Activated naive CD8-positive, alpha-beta T cell treated with anti-CD3 and anti-CD28 coated beads for 36 hours (primary cell): ENCODE measurements at regions not wholly inside any gene's neighbourhood (a gene's known extent, or its start where the extent isn't known, plus 50 kb on each side); places are given as distances from the start of the nearest gene placed in this dataset.

Experiments used
- DNase-seq: peaks from one replicate; pipeline ENCODE4 v3.0.0; 2021
- H3K27ac Mint-ChIP-seq: one replicate; pipeline ENCODE4 v1.8.0; 2022; ENCODE audit warnings: mild to moderate bottlenecking, moderate library complexity, mixed read lengths
- H3K27me3 Mint-ChIP-seq: one replicate; pipeline ENCODE4 v1.8.0; 2022; ENCODE audit warnings: mild to moderate bottlenecking, mixed read lengths
- H3K36me3 Mint-ChIP-seq: one replicate; pipeline ENCODE4 v1.8.0; 2021; ENCODE audit warnings: mild to moderate bottlenecking, mixed read lengths
- H3K4me1 Mint-ChIP-seq: one replicate; pipeline ENCODE4 v1.8.0; 2021; ENCODE audit warnings: mixed read lengths
- H3K4me3 Mint-ChIP-seq: one replicate; pipeline ENCODE4 v1.8.0; 2022; ENCODE audit warnings: mild to moderate bottlenecking, moderate library complexity, mixed read lengths
- H3K9me3 Mint-ChIP-seq: one replicate; pipeline ENCODE4 v1.8.0; 2022; ENCODE audit warnings: mixed read lengths

GRCh38 chr10:111774486-111774885 is 409.1 kb downstream of the GPAM start:
- DNase-seq: no peak

GRCh38 chr10:111784436-111784835 is 399.1 kb downstream of the GPAM start:
- no peak overlapping the region for H3K4me3 Mint-ChIP-seq
- DNase-seq: no peak
- no peaks in the 10 kb centered on the region for H3K4me1 Mint-ChIP-seq
- H3K27ac Mint-ChIP-seq: no peak overlapping the region
- H3K9me3 Mint-ChIP-seq: no peaks in the 10 kb centered on the region
- H3K36me3 Mint-ChIP-seq: no peaks in the 10 kb centered on the region
- peaks cover 6% of the 10 kb centered on the region for H3K27me3 Mint-ChIP-seq

More at GRCh38 chr10:111774486-111774885, 409.1 kb downstream of the GPAM start:
- no peak overlapping the region for H3K4me3 Mint-ChIP-seq
- no peaks in the 10 kb centered on the region for H3K4me1 Mint-ChIP-seq
- H3K36me3 Mint-ChIP-seq: peaks cover 2% of the 10 kb centered on the region
- H3K27ac Mint-ChIP-seq: no peak overlapping the region
- peaks cover 6% of the 10 kb centered on the region for H3K27me3 Mint-ChIP-seq
- peaks cover 3% of the 10 kb centered on the region for H3K9me3 Mint-ChIP-seq

GRCh38 chr10:111784946-111785465 is 398.6 kb downstream of the GPAM start:
- no peaks in the 10 kb centered on the region for H3K9me3 Mint-ChIP-seq
- no peaks in the 10 kb centered on the region for H3K4me1 Mint-ChIP-seq
- no peak for DNase-seq
- no peak overlapping the region for H3K4me3 Mint-ChIP-seq
- H3K27ac Mint-ChIP-seq: no peak overlapping the region
- H3K36me3 Mint-ChIP-seq: no peaks in the 10 kb centered on the region
- peaks cover 6% of the 10 kb centered on the region for H3K27me3 Mint-ChIP-seq

GRCh38 chr10:111785921-111786320 is 397.6 kb downstream of the GPAM start:
- no peak overlapping the region for H3K4me3 Mint-ChIP-seq
- no peak for DNase-seq
- H3K4me1 Mint-ChIP-seq: no peaks in the 10 kb centered on the region
- no peaks in the 10 kb centered on the region for H3K9me3 Mint-ChIP-seq
- no peak overlapping the region for H3K27ac Mint-ChIP-seq
- H3K36me3 Mint-ChIP-seq: no peaks in the 10 kb centered on the region
- peaks cover 6% of the 10 kb centered on the region for H3K27me3 Mint-ChIP-seq

GRCh38 chr10:111789821-111790220 is 393.7 kb downstream of the GPAM start:
- Mint-ChIP-seq H3K4me3 (no peak overlapping the region), H3K27me3 (peaks cover 6% of the 10 kb centered on the region), H3K4me1 (no peaks in the 10 kb centered on the region), H3K27ac (no peak overlapping the region), H3K36me3 (no peaks in the 10 kb centered on the region), H3K9me3 (no peaks in the 10 kb centered on the region)
- DNase-seq: no peak

- no peak for DNase-seq
- H3K9me3 Mint-ChIP-seq: no peaks in the 10 kb centered on the region
- H3K27me3 Mint-ChIP-seq: no peaks in the 10 kb centered on the region
- no peaks in the 10 kb centered on the region for H3K36me3 Mint-ChIP-seq
- no peaks in the 10 kb centered on the region for H3K4me1 Mint-ChIP-seq
- no peak overlapping the region for H3K27ac Mint-ChIP-seq
- H3K4me3 Mint-ChIP-seq: no peak overlapping the region
Measured at GRCh38 chr10:111801841-111802240, 381.7 kb downstream of the GPAM start.

- DNase-seq: no peak
- Mint-ChIP-seq H3K4me3 (no peak overlapping the region), H3K9me3 (no peaks in the 10 kb centered on the region), H3K4me1 (no peaks in the 10 kb centered on the region), H3K27me3 (no peaks in the 10 kb centered on the region), H3K27ac (no peak overlapping the region), H3K36me3 (no peaks in the 10 kb centered on the region)
Measured at GRCh38 chr10:111804781-111805180, 378.8 kb downstream of the GPAM start.

GRCh38 chr10:111811517-111811916 is 372.0 kb downstream of the GPAM start:
- no peaks in the 10 kb centered on the region for H3K4me1 Mint-ChIP-seq
- H3K4me3 Mint-ChIP-seq: no peak overlapping the region

GRCh38 chr10:111820471-111820870 is 363.1 kb downstream of the GPAM start:
- H3K36me3 Mint-ChIP-seq: no peaks in the 10 kb centered on the region
- no peaks in the 10 kb centered on the region for H3K9me3 Mint-ChIP-seq
- no peak overlapping the region for H3K4me3 Mint-ChIP-seq
- DNase-seq: no peak
- H3K27me3 Mint-ChIP-seq: no peaks in the 10 kb centered on the region
- H3K27ac Mint-ChIP-seq: no peak overlapping the region
- no peaks in the 10 kb centered on the region for H3K4me1 Mint-ChIP-seq

More at GRCh38 chr10:111811517-111811916, 372.0 kb downstream of the GPAM start:
- Mint-ChIP-seq H3K9me3 (peaks cover 2% of the 10 kb centered on the region), H3K27ac (no peak overlapping the region), H3K27me3 (no peaks in the 10 kb centered on the region), H3K36me3 (no peaks in the 10 kb centered on the region)
- DNase-seq: no peak

- Mint-ChIP-seq H3K36me3 (no peaks in the 10 kb centered on the region), H3K27me3 (no peaks in the 10 kb centered on the region), H3K27ac (no peak overlapping the region), H3K4me3 (no peak overlapping the region), H3K9me3 (no peaks in the 10 kb centered on the region), H3K4me1 (no peaks in the 10 kb centered on the region)
- no peak for DNase-seq
Measured at GRCh38 chr10:111821871-111822270, 361.7 kb downstream of the GPAM start.

GRCh38 chr10:111822661-111823060 is 360.9 kb downstream of the GPAM start:
- no peak overlapping the region for H3K4me3 Mint-ChIP-seq
- no peaks in the 10 kb centered on the region for H3K4me1 Mint-ChIP-seq
- no peak overlapping the region for H3K27ac Mint-ChIP-seq
- no peaks in the 10 kb centered on the region for H3K9me3 Mint-ChIP-seq
- DNase-seq: no peak
- no peaks in the 10 kb centered on the region for H3K36me3 Mint-ChIP-seq
- H3K27me3 Mint-ChIP-seq: no peaks in the 10 kb centered on the region

GRCh38 chr10:111824128-111824527 is 359.4 kb downstream of the GPAM start:
- H3K4me3 Mint-ChIP-seq: no peak overlapping the region
- no peak for DNase-seq
- H3K4me1 Mint-ChIP-seq: no peaks in the 10 kb centered on the region
- H3K27ac Mint-ChIP-seq: no peak overlapping the region
- no peaks in the 10 kb centered on the region for H3K27me3 Mint-ChIP-seq
- H3K9me3 Mint-ChIP-seq: no peaks in the 10 kb centered on the region
- no peaks in the 10 kb centered on the region for H3K36me3 Mint-ChIP-seq

- H3K36me3 Mint-ChIP-seq: no peaks in the 10 kb centered on the region
- H3K9me3 Mint-ChIP-seq: no peaks in the 10 kb centered on the region
- no peaks in the 10 kb centered on the region for H3K4me1 Mint-ChIP-seq
- no peak overlapping the region for H3K27ac Mint-ChIP-seq
- H3K4me3 Mint-ChIP-seq: no peak overlapping the region
- H3K27me3 Mint-ChIP-seq: no peaks in the 10 kb centered on the region
- DNase-seq: no peak
Measured at GRCh38 chr10:111830359-111830758, 353.2 kb downstream of the GPAM start.

GRCh38 chr10:111831058-111831457 is 352.5 kb downstream of the GPAM start:
- Mint-ChIP-seq H3K36me3 (no peaks in the 10 kb centered on the region), H3K4me1 (no peaks in the 10 kb centered on the region), H3K9me3 (no peaks in the 10 kb centered on the region), H3K4me3 (no peak overlapping the region), H3K27me3 (no peaks in the 10 kb centered on the region), H3K27ac (no peak overlapping the region)
- DNase-seq: no peak

- Mint-ChIP-seq H3K4me3 (no peak overlapping the region), H3K4me1 (no peaks in the 10 kb centered on the region), H3K36me3 (no peaks in the 10 kb centered on the region), H3K27me3 (no peaks in the 10 kb centered on the region), H3K9me3 (no peaks in the 10 kb centered on the region), H3K27ac (no peak overlapping the region)
- DNase-seq: no peak
Measured at GRCh38 chr10:111833251-111833650, 350.3 kb downstream of the GPAM start.

GRCh38 chr10:111835574-111835973 is 348.0 kb downstream of the GPAM start:
- no peak for DNase-seq
- Mint-ChIP-seq H3K27me3 (no peaks in the 10 kb centered on the region), H3K4me3 (no peak overlapping the region), H3K9me3 (no peaks in the 10 kb centered on the region), H3K4me1 (no peaks in the 10 kb centered on the region), H3K27ac (no peak overlapping the region), H3K36me3 (no peaks in the 10 kb centered on the region)

GRCh38 chr10:111836064-111836463 is 347.5 kb downstream of the GPAM start:
- no peak for DNase-seq
- Mint-ChIP-seq H3K4me1 (no peaks in the 10 kb centered on the region), H3K27ac (no peak overlapping the region), H3K4me3 (no peak overlapping the region), H3K27me3 (no peaks in the 10 kb centered on the region), H3K36me3 (no peaks in the 10 kb centered on the region), H3K9me3 (no peaks in the 10 kb centered on the region)
